Stimulated activated CD4-positive, alpha-beta T cell treated with anti-CD3 and anti-CD28 coated beads, TNF-alpha, amount 100 ng/mL, for 24 hours (primary cell): ENCODE measurements at regions not wholly inside any gene's neighbourhood (a gene's known extent, or its start where the extent isn't known, plus 50 kb on each side); places are given as distances from the start of the nearest gene placed in this dataset.
"Not testable (repeated sequence)": the region's sequence is repeated elsewhere in the genome, so short reads cannot be mapped to it uniquely, and the experiment has no call there.

Experiments used
- DNase-seq, 3 experiments: peaks; one replicate each; pipeline ENCODE4 v3.0.0-alpha.2; 2020; ENCODE audit warnings: low read depth in 3 of 3

DNA sequence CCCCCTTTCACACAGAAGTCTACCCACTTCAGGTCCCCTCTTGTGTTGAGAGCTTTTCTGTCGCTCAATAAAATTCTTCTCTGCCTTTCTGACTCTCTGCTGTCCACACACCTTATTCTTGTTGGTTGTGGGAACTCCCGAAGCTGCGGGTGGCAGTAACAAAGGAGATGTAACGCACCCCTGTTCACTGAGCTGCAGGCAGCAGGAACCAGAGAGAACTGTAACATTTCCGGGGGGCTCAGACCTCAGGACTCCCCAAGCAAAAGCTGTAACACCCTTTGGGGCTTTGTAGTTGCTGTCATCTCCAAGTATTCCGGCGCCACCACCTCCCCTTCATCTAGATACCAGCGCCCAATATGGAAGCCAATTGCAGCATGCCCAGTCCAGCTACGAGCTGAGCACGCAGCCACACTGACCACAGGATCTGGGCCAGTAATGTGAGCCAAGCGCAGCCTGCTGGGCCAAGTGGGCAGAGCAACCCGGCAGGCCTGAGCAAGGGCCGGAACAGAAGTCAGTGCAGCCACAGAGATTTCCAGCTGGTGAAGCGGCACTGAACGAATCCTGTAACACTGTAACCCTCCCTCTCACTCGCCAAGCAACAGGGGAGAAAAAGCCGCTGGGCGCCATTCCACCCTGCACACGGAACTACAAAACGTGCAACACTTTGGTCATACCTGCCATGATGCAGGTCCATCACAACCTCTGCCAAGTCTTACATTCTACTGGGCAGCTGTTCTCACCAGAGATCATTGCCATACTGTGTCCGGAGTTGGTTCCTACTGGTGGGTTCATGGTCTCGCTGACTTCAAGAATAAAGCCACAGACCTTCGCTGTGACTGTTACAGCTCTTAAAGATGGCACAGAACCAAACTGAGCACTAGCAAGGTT lies 194.3 kb downstream of the SPATA31A6 start:
- DNase-seq = not testable (repeated sequence)

DNA sequence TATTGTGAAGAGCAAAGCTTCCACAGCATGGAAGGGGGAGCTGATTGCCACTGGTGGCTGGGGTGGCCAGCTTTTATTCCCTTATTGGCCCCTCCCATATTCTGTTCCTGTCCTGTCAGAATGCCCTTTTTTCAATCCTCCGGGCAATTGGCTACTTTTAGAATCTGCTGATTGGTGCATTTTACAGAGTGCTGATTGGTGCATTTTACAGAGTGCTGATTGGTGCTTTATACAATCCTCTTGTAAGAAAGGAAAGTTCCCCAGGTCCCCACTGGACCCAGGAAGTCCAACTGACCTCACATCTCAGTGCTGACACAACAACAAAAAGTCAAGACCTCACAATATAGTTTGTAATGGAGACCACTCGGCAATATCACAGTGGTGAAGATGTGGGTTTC lies 195.0 kb downstream of the SPATA31A6 start:
- no peak for DNase-seq

DNA sequence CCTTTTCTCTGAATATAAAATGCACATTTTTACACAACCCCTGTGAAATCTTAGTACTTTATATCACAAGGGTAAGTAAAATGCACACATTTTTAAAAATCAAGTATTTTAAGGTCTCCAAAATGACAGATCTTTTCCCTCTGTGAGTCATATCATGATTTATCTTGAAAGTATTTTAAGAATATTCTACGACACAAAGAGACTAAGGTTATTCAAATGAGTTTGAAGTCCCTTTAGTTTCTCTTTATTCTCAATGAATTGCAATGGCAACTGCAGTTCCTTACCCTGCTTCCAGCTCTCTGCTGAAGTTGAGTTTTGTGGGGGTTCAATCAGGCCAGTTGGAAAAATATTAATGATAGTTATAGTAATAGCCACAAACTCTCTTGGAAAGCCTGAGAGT lies 196.1 kb downstream of the SPATA31A6 start:
- not testable (repeated sequence) for DNase-seq

GRCh38 chr9:42384585-42384984 lies 201.1 kb downstream of the SPATA31A6 start:
- DNase-seq = not testable (repeated sequence)

DNA sequence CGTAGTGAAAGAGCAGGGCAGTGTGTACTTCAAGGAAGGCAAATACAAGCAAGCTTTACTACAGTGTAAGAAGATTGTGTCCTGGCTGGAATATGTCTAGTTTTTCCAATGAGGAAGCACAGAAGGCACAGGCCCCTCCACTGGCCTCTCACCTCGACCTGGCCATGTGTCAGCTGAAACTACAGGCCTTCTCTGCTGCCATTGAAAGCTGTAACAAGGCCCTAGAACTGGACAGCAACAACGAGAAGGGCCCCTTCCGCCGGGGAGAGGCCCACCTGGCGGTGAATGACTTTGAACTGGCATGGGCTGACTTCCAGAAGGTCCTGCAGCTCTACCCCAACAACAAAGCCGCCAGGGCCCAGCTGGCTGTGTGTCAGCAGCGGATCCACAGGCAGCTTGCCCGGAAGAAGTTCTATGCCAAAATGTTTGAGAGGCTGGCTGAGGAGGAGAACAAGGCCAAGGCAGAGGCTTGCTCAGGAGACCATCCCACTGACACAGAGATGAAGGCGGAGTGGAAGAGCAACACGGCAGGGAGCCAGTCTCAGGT lies 202.2 kb downstream of the SPATA31A6 start:
- DNase-seq = not testable (repeated sequence)

DNA sequence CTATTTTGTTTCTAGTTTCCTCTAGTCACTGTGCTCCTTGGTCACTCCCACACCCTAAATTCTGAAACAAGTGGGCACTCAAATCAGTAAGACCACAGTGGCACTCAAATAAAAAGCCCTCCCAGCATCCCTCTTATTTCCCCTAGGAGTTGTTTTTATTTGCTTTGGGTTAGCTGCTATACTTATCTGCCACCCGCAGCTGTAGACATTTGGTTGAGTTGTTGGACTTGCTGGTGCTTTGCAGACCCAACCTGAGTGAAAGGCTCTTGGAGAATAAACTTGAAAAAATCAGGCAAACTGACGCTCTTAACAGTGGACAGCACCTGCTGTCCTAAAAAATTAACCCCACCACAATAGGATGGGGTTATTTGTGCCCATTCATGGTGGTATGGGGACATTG lies 203.0 kb downstream of the SPATA31A6 start:
- no peak for DNase-seq

DNA sequence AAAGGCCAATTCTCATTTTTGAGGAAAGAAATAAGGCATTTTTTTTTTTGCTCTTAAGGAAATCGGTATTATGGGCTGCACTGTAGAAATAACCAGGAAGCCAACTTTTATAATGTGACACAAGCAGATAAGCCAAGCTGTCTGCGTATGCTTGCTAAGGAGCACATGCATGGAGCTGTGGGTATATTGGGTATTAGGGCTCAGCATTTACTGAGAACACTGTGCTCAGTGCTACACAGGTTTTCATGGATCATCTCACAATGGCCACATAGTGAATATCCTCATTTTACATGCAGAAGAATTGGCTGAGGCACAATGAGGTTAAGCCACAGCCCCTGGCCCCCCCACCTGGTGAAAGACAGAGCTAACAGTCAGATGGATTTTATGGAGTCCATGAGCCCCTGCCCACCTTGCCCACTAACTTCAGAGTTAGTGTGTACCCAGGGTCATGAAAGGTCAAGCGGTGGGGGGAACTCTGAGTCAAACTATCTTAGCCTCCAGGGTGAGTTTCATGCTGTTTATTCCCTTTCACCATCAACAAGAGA lies 204.8 kb downstream of the SPATA31A6 start:
- no peak for DNase-seq

DNA sequence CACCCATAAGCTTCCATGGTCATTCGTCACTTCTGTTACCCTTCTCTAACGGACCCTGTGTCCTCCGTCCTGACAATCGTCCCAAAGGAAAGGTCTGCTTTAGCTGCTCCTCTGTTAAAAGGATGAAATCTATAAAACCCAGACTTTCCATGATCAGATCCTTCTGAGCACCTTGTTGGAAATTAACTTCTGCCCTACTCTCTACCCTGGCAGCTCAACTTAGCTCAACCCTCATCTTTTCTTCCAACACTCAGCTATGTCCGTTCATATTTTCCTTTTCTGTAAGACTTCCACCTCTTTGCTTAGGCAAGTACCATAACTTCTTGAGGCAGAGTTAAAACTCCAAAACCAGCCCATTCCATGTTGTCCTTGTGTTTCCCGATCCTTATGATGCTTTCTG lies 205.4 kb downstream of the SPATA31A6 start:
- DNase-seq = no peak

DNA sequence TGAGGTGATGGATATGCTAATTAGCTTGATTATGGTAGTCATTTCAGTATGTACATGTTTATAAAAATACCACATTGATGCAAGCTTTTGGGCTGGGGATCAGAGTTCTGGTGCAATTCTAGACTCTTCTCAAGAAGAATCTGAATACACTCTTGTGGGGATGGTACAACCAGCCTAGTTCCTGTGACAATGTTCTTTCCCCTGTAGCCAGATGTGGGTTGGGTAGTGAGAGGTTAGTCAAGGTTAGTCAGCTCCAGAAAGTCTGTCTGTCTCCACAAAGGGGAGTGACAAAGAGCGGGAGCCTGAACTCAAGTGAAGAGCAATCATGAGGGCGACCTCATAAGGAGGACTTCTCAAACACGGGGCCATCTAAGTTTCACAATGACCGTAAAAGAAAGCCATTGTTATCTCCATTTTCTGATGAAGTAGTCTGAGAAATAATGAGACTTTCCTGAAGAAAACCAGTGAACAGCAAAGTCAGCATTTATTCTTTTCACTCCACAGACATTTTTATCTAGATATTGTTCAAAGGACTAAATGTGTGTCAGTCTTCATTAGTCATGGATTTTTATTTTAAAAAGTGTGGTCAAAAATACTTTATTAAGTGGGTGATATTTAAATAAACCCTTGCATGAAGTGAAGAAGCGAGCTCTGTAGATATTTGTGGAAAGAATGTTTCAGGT lies 209.5 kb downstream of the SPATA31A6 start:
- DNase-seq = not testable (repeated sequence)

- DNase-seq = no peak
Measured at GRCh38 chr9:42396318-42396717, 212.9 kb downstream of the SPATA31A6 start.

DNA sequence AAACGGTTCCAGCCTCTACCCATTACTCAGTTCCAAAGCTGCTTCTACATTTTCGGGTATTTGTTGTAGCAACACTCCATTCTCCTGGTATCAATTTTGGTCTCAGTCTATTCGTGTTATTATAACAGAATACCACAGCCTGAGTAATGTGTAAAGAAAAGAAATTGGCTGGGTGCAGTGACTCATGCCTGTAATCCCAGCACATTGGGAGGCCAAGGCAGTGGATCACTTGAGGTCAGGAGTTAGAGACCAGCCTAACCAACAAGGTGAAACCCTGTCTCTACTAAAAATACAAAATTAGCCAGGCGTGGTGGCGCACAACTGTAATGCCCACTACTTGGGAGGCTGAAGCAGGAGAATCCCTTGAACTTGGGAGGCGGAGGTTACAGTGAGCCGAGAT lies 213.9 kb downstream of the SPATA31A6 start:
- DNase-seq = not testable (repeated sequence)

GRCh38 chr9:42402919-42403318 lies 219.5 kb downstream of the SPATA31A6 start:
- not testable (repeated sequence) for DNase-seq

DNA sequence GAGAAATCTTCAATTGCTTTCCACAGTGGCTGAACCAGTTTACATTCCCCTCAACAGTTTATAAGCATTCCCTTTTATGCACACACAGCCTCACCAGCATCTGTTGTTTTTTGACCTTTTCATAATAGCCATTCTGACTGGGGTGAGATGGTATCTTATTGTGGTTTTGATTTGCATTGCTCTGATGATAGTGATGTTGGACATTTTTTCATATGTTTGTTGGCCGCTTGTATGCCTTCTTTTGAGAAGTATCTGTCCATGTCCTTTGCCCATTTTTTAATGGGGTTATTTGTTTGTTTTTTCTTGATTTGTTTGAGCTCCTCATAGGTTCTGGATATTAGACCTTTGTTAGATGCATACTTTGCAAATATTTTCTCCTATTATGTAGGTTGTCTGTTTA lies 226.1 kb downstream of the SPATA31A6 start:
- DNase-seq = not testable (repeated sequence)

DNA sequence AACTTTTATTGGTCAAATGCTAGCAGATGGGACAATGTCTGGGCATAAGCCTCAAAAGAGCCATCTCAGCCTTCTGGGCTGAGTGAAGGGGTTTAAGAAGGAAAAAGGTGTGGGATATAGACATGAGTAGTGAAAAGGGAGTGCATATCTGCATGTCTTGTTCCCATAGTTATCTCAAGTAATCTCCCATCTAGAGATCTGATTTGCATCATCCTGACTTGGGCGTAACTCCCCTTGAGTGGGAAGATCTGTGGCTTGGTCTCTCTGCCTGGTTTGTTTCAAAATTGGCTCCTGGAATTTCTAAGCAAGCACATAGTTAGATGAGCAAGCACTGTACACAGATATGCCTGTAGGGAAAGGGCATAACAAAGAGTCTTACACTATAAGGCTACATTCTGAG lies 228.9 kb downstream of the SPATA31A6 start:
- DNase-seq = not testable (repeated sequence)

GRCh38 chr9:42414865-42415264 lies 231.4 kb downstream of the SPATA31A6 start:
- not testable (repeated sequence) for DNase-seq

GRCh38 chr9:42419652-42420051 lies 236.2 kb downstream of the SPATA31A6 start:
- not testable (repeated sequence) for DNase-seq

DNA sequence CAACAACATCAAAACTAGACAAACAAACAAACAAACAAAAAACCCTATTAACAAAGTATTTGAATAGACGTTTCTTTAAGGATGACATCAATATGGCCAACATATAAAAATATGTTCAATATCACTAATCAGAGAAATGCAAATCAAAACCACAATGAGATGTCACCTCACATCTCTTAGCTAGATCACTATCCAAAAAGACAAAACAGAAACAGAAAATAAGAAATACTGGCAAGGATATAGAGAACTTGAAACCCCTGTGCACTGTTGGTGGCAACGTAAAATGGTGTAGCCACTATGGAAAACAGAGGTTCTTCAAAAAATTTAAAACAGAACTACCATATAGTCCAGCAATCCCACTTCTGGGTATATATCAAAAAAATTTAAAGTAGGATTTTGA lies 236.9 kb downstream of the SPATA31A6 start:
- DNase-seq = not testable (repeated sequence)

DNA sequence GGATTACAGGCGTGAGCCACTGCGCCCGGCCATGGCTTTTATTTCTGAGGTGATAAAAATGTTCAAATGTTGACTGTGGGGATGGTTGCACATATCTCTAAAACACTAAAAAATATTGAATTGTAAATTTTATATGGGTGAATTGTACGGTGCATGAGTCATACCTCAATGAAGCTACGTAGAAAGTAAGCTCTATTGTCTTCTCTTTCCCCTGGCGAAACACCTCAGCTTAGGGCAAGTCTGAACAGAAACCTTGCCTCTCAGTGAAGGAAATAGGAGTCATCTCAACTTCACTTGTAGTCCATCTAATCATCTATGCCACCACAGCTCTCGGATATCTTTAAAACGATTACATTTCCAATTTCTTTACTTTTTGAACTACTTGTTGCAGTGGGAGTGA lies 238.2 kb downstream of the SPATA31A6 start:
- DNase-seq = not testable (repeated sequence)

DNA sequence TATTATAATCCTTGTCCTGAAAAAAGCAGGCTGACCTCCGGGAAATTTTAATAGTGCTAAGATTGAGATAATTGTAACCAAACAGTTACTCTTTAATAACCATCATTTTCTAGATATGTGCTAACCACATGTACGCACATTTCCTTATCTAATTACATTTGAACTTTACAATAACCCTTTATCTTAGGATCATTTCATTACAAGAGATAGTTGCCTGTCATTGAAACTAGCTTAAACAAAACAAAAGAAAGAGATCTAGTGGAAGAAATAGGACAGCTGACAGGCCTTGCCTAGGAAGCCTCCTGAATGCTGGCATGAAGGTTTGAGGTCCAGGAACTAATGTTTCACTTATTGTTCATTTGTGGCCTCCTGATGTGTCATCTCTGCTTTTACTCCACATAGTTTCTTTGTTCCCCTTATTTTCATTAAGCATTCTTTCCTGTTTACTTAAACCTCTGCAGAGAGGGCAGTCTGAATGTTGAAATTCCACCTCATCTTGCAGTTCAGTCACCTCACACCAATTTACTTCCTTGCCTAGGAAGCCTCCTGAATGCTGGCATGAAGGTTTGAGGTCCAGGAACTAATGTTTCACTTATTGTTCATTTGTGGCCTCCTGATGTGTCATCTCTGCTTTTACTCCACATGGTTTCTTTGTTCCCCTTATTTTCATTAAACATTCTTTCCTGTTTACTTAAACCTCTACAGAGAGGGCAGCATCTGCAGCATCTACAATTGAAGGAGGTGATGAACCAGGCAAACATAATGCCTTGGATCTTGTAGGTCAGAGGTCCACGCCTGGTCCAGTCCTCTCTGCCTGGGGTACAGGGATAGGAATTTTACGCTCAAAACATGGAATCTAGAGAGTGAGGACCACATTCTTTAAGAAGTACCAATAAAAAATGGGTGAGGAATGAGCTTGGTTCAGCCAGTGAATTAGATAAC lies 247.5 kb downstream of the SPATA31A6 start:
- not testable (repeated sequence) for DNase-seq

DNA sequence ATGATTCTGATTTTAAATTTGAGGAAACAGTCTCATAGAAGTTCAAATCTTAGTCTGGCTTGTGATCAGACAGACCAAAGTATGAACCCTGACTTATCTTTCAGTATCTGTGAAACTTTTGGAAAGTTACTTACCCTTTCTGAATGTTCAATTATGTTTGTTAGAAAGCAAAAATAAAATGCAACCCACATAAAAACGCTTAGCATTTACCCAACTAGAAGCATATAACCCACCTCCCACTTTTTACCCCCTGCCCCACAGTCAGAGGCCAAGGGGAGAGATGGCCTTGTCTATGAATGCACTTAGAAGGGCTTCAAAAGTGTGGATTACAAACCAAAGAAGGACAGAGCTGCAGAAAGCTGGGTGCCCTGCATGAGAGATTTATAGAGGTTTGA lies 248.2 kb downstream of the SPATA31A6 start:
- DNase-seq = not testable (repeated sequence)
